Activated CD4-positive, alpha-beta T cell treated with anti-CD3 and anti-CD28 coated beads, Interleukin-2, amount 10 ng/mL, durations not matched to agents 7 days and 5 days (primary cell): ENCODE measurements at regions not wholly inside any gene's neighbourhood (a gene's known extent, or its start where the extent isn't known, plus 50 kb on each side); places are given as distances from the start of the nearest gene placed in this dataset.
"Not testable (repeated sequence)": the region's sequence is repeated elsewhere in the genome, so short reads cannot be mapped to it uniquely, and the experiment has no call there.

Source experiments
- CTCF ChIA-PET: fragments of 350-600 bp; sonication (Branson Sonifier 250); formaldehyde crosslinking; loops from one replicate; lab custom pipeline; 2021; ENCODE audit warnings: antibody characterized with exemption; lab: Charles Lee
- POLR2A ChIA-PET: fragments of 350-600 bp; sonication (Branson Sonifier 250); formaldehyde crosslinking; loops from one replicate; lab custom pipeline; 2021; ENCODE audit warnings: antibody characterized with exemption; lab: Charles Lee
- DNase-seq: peaks from one replicate; pipeline ENCODE4 v3.0.0-alpha.2; 2020
- H3K27ac Mint-ChIP-seq: one replicate; pipeline ENCODE4 v1.8.0; 2021; ENCODE audit warnings: mild to moderate bottlenecking, moderate library complexity, mixed read lengths
- H3K27me3 Mint-ChIP-seq: one replicate; pipeline ENCODE4 v1.8.0; 2021; ENCODE audit warnings: mixed read lengths
- H3K36me3 Mint-ChIP-seq: one replicate; pipeline ENCODE4 v1.8.0; 2021; ENCODE audit warnings: low read depth, mixed read lengths
- H3K4me1 Mint-ChIP-seq: one replicate; pipeline ENCODE4 v1.8.0; 2021; ENCODE audit warnings: mixed read lengths
- H3K4me3 Mint-ChIP-seq: one replicate; pipeline ENCODE4 v1.8.0; 2021; ENCODE audit warnings: mild to moderate bottlenecking, moderate library complexity, mixed read lengths
- H3K9me3 Mint-ChIP-seq: one replicate; pipeline ENCODE4 v1.8.0; 2021; ENCODE audit warnings: mixed read lengths

DNA sequence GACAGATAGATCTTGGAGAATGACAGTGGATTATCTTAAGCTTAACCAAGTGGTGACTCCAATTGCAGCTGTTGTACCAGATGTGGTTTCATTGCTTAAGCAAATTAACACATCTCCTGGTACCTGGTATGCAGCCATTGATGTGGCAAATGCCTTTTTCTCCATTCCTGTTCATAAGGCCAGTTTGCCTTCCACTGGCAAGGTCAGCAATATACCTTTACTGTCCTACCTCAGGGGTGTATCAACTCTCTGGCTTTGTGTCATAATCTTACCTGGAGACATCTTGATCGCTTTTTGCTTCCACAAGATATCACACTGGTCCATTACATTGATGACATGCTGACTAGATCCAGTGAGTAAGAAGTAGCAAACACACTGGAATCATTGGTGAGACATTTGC lies 86.3 kb upstream of the RANBP6 start:
- POLR2A ChIA-PET, H3K9me3 Mint-ChIP-seq, H3K4me3 Mint-ChIP-seq, H3K36me3 Mint-ChIP-seq, H3K4me1 Mint-ChIP-seq, DNase-seq, H3K27ac Mint-ChIP-seq, H3K27me3 Mint-ChIP-seq: not testable (repeated sequence)
- CTCF ChIA-PET, result interaction anchor here (1.4 kb wide), 1 partner anchor 16 kb away, joined by 5 read pairs; no protein-coding TSS in a partner anchor

DNA sequence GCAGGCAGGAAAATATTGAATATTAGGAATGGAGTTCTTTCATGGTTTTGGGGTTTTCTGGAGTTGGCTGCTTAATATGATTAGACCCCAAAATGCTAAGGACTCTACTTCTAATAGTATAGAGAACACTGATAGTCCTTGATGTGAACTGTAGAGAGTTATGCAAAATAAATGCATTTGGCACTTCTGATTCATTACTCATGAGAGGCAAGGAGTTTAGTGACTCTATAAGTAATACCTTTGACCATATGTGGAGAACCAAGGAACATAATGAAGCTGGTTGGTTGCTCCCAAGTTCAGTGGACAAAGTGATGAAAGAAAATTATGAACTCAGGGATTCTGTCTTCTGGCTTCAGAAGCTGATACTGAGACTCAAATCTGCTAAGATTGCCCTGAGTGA lies 83.9 kb upstream of the RANBP6 start:
- CTCF ChIA-PET, result interaction anchor here (1.5 kb wide), 1 partner anchor 12 kb away, joined by 3 read pairs; no protein-coding TSS in a partner anchor
- H3K4me3 Mint-ChIP-seq, H3K27ac Mint-ChIP-seq, H3K36me3 Mint-ChIP-seq, H3K27me3 Mint-ChIP-seq, H3K4me1 Mint-ChIP-seq, POLR2A ChIA-PET, H3K9me3 Mint-ChIP-seq, DNase-seq: not testable (repeated sequence)

DNA sequence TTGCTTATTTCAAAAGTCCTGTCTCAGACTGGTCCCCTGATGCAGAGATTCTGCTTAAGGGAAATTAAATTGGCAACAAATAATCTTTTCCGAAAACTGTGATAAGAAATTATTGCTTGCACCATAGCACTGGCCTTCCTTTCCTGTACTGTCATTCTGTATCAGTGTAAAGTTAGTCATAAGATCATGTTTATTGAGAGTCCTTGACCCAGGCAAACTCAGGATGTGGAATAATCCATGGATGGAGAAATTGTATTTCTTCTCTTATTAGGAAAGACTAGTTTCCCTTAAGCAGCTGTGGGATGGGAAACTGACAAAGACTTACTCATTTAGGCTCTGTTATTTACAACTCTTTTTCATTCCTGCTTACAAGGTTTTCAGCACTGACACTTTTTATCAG lies 83.0 kb upstream of the RANBP6 start:
- Mint-ChIP-seq H3K9me3 (no peaks in the 10 kb centered on the region), H3K27ac (no peak overlapping the region), H3K4me1 (no peaks in the 10 kb centered on the region), H3K36me3 (no peaks in the 10 kb centered on the region), H3K4me3 (no peak overlapping the region), H3K27me3 (peaks cover 5% of the 10 kb centered on the region)
- ChIA-PET POLR2A (no interaction called here), CTCF (no interaction called here)
- DNase-seq, result no peak

DNA sequence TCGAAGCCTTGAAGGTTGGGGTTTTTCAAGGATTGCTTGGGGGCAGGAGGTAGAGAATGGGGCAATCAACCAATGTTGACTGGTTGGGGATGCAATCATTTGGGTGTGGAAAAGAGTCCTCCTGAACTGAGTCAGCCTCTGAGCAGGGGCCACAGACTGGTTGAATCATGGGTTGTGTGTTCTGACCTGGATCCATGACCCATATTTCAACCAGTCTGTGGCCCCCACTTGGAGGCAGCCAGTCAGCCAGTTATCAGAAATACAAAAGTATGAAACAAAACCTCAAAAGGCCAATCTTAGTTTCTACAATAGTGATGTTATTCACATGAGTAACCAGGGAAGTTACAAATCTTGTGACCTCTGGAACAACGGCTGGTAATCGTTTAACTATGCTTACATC lies 81.4 kb upstream of the RANBP6 start:
- no peak for DNase-seq
- ChIA-PET CTCF (no interaction called here), POLR2A (no interaction called here)
- Mint-ChIP-seq H3K27ac (no peak overlapping the region), H3K9me3 (no peaks in the 10 kb centered on the region), H3K4me3 (no peak overlapping the region), H3K27me3 (peaks cover 11% of the 10 kb centered on the region), H3K36me3 (no peaks in the 10 kb centered on the region), H3K4me1 (no peaks in the 10 kb centered on the region)

DNA sequence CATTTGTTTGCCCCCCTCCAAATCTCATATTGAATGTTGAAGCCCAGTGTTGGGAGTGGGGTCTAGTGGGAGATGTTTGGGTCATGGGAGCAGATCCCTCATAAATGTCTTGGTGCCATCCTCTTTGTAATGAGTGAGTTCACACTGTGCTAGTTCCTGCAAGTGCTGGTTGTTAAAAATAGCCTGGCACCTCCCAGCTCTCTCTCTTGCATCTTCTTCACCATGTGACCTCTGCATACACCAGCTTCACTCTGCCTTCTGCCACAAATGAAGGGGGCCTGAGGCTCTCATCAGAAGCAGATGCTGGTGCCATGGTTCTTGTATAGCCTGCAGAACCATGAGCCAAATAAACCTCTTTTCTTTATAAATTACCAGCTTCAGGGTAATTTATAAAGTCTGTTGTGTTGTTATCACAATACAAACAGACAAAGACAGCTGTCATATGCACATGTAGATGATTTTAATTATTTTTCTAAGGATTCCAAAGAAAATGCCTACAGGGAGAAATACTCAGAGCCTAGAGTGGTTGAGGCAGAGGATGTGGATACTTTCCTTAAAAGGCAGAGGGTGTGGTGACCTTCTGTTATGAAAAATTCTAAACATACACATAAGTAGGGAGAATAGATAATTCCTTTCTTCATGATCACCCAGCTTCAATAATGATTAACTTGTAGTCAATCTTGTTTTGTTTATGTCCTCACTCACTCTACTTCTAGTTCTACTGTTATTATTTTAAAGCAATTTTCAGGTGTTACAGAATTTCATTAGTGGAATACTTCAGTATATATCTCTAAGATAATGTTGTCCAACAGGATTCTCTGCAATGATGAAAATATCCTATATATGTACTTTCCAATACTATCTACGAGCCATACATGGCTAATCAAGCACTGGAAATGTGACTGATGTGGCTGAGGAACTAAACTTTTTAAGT lies 75.1 kb upstream of the RANBP6 start:
- no peak for DNase-seq
- H3K9me3 Mint-ChIP-seq, result no peaks in the 10 kb centered on the region
- ChIA-PET CTCF (no interaction called here), POLR2A (no interaction called here)
- no peak overlapping the region for H3K4me3 Mint-ChIP-seq
- H3K27ac Mint-ChIP-seq, result no peak overlapping the region
- H3K27me3 Mint-ChIP-seq, result peaks cover 9% of the 10 kb centered on the region
- no peaks in the 10 kb centered on the region for H3K4me1 Mint-ChIP-seq
- H3K36me3 Mint-ChIP-seq, result no peaks in the 10 kb centered on the region

DNA sequence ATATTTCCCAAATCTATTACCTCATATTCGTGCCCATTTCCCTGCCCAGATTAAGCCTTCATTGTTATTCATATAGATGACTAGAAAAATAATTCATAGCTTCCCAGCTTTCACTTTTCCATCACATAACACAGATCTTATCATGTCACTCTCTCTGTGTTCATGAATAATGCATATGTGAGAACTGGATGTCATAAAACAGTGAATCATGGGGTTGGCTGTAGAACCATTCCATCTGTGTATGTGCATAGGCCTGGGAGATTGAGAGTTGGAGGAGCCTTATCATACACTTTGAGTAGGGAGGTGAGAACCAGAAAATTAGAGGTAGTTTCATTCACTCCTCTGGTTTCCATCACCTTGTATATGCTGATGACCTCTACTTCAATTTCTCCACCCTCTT lies 73.9 kb upstream of the RANBP6 start:
- H3K36me3 Mint-ChIP-seq, result no peaks in the 10 kb centered on the region
- H3K27me3 Mint-ChIP-seq, result peaks cover 13% of the 10 kb centered on the region
- DNase-seq, result no peak
- CTCF ChIA-PET, result no interaction called here
- H3K9me3 Mint-ChIP-seq, result no peaks in the 10 kb centered on the region
- no peaks in the 10 kb centered on the region for H3K4me1 Mint-ChIP-seq
- no peak overlapping the region for H3K27ac Mint-ChIP-seq
- POLR2A ChIA-PET, result no interaction called here
- H3K4me3 Mint-ChIP-seq, result no peak overlapping the region

DNA sequence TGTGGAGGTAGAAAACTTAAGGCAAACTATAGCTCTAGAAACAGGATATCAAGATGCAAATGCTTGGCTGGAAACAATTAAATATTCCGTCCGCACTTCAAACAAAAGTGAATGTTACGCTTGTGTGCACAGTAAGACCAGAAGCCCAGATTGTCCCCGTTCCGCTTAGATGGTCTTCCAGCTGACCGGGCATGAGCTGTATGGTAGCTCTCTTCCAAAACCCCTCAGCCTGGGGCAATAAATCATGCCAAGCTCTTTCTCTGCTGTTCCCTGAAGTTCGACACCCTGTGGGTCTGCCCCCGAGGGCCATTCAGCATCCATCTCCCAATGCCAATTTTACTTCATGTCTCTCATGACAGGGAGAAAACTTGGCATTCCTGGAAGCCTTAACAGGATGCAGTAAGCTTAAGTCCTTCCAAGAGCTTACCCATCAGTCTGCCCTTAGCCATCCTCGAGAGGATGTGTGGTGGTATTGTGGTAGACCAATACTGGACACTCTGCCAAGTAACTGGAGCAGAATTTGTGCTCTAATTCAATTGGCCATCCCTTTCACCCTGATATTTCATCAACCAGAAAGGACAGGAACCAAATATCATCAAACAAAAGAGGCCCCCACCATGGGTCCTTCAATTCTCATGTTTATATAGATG lies 70.7 kb upstream of the RANBP6 start:
- DNase-seq, result no peak
- POLR2A ChIA-PET, result no interaction called here
- peaks cover 4% of the 10 kb centered on the region for H3K27me3 Mint-ChIP-seq
- H3K36me3 Mint-ChIP-seq, result no peaks in the 10 kb centered on the region
- CTCF ChIA-PET, result interaction anchor here (0.9 to 1.2 kb wide), 2 partner anchors 15 to 16 kb away, joined by 4 to 5 read pairs; no protein-coding TSS in a partner anchor
- H3K4me1 Mint-ChIP-seq, result no peaks in the 10 kb centered on the region
- H3K4me3 Mint-ChIP-seq, result no peak overlapping the region
- no peaks in the 10 kb centered on the region for H3K9me3 Mint-ChIP-seq
- H3K27ac Mint-ChIP-seq, result no peak overlapping the region

DNA sequence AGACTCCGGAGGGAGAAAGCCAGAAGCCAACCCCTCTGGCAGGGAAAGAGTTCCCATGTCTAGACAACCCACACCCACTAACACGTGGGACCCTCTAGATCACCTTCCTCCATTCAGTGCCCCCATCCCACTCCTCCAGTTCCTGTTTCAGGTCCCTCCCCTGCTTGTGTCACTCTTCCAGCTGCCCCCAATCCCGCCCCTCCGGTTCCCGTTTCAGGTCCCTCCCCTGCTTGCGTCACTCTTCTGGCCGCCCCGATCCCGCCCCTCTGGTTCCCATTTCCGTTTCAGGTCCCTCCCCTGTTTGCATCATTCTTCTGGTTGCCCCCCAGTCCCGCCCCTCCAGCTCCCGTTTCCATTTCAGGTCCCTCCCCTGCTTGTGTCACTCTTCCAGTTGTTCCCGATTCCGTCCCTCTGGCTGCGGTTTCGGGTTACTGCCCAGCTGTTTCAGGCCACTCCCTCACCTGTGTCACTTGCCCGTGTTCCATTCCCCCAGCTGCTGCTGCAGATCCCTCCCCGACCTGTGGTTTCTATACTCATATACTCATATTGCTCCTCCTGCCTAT lies 64.8 kb upstream of the RANBP6 start:
- peaks cover 9% of the 10 kb centered on the region for H3K27me3 Mint-ChIP-seq
- peak overlapping the region; percentile 74 for H3K4me3 Mint-ChIP-seq
- H3K9me3 Mint-ChIP-seq, result no peaks in the 10 kb centered on the region
- ChIA-PET POLR2A (no interaction called here), CTCF (interaction anchor here (0.7 kb wide), 1 partner anchor 55 kb away, joined by 3 read pairs; no protein-coding TSS in a partner anchor)
- peak; percentile 61 for DNase-seq
- H3K4me1 Mint-ChIP-seq, result peaks cover 10% of the 10 kb centered on the region
- no peaks in the 10 kb centered on the region for H3K36me3 Mint-ChIP-seq
- peak overlapping the region; percentile 84 for H3K27ac Mint-ChIP-seq

DNA sequence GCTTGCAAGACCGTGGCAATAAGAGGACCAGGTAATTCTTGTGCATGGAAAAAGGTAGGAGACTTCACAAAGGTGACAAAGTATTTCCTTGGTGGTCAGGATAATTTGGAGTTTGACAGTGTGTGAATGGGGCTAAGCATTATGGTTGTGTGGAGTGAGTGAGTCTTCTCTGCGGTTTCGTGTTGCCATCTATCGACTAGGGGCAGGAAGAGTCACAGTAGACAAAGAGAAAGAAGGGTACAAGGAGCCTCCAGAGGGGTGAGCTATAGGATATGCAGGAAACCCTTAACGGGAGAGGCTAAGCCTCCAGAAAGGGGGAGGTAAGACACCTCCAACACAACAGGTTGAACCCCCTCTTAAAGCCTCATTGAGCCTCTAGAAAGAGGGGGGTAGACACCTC lies 64.0 kb upstream of the RANBP6 start:
- POLR2A ChIA-PET, result no interaction called here
- Mint-ChIP-seq H3K27ac (no peak overlapping the region), H3K36me3 (no peaks in the 10 kb centered on the region), H3K4me3 (peak overlapping the region; percentile 74), H3K27me3 (peaks cover 4% of the 10 kb centered on the region), H3K4me1 (peaks cover 10% of the 10 kb centered on the region), H3K9me3 (no peaks in the 10 kb centered on the region)
- DNase-seq, result no peak
- CTCF ChIA-PET, result no interaction called here

DNA sequence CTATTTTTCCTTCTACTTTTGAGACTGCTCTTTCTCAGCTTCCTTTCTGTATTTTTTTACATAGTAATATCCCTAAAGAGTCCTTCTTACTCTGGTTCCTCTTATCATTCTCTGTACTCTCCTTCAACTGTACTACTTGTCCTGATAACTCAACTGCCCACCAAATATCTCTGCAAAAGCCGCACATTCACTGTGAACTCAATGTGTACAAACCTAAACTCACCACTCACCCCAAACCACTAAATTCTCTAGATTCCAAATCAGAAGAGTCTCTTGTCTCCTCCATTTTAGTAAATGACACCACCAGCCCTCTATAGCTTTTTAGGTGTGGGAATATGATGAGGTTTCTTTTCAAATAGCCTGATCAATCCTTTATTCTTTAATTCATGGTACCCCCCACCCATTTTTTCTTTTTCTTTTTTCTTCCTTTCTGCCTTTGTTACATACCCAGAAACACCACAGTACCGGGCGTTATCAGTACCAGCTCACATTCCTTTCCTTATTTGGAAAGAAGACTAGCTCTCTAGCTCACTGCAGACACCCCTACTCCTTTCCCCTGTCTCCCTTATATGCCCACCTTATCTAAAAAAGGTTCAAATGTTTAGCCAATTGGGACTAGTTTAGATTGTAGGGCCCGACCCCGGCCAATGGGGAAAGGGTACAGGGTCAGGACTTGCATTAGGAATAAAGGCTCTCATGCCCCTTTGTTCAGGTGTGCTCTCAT lies 63.1 kb upstream of the RANBP6 start:
- DNase-seq, result no peak
- peaks cover 4% of the 10 kb centered on the region for H3K27me3 Mint-ChIP-seq
- H3K36me3 Mint-ChIP-seq, result no peaks in the 10 kb centered on the region
- H3K4me3 Mint-ChIP-seq, result no peak overlapping the region
- CTCF ChIA-PET, result no interaction called here
- peaks cover 10% of the 10 kb centered on the region for H3K4me1 Mint-ChIP-seq
- POLR2A ChIA-PET, result interaction anchor here (0.6 kb wide), 1 partner anchor 11 kb away, joined by 4 read pairs; no protein-coding TSS in a partner anchor
- no peaks in the 10 kb centered on the region for H3K9me3 Mint-ChIP-seq
- no peak overlapping the region for H3K27ac Mint-ChIP-seq

DNA sequence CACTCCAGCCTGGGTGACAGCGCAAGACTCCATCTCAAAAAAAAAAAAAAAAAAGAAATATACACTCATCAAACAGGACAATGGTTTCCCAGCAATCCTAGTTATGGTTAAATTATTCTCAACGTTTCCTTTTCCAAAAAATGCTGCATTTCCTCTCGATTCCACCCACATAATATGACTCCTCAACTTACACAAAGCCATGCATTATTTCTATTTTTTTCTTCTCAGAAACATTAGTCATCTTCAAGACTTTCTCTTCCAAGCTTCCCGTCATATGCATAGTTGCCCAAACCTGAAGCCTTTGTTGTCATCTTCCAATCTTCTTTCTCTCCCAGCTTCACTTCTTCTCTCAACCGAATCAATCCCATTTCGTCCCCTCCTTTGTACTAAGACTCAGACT lies 61.4 kb upstream of the RANBP6 start:
- Mint-ChIP-seq H3K4me1 (peaks cover 10% of the 10 kb centered on the region), H3K27ac (no peak overlapping the region), H3K9me3 (no peaks in the 10 kb centered on the region), H3K36me3 (peaks cover 1% of the 10 kb centered on the region), H3K27me3 (peaks cover 4% of the 10 kb centered on the region), H3K4me3 (no peak overlapping the region)
- CTCF ChIA-PET, result interaction anchor here (0.6 kb wide), 1 partner anchor 11 kb away, joined by 3 read pairs; no protein-coding TSS in a partner anchor
- POLR2A ChIA-PET, result no interaction called here
- DNase-seq, result no peak

DNA sequence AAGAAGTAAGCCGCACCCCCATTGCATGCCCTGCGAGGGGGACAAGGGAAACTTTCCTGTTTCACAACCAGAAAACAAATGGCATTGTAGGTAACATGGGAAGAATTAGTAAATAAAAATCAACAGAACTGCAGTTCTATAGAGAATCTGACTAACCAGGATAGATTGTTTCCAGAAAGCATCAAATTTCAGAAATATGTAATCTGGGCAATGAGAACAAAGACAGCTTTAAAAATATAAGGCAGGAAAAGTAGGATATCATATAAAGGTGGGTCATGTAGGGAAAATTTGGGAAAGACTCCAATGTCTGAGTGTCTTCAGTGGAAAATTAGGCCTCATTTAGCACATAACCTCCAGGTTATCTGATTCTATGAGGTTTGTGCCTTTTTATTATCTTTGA lies 58.3 kb upstream of the RANBP6 start:
- DNase-seq, result no peak
- Mint-ChIP-seq H3K27ac (no peak overlapping the region), H3K9me3 (peaks cover 6% of the 10 kb centered on the region), H3K27me3 (peaks cover 2% of the 10 kb centered on the region), H3K36me3 (peaks cover 7% of the 10 kb centered on the region), H3K4me1 (peaks cover 13% of the 10 kb centered on the region), H3K4me3 (no peak overlapping the region)
- CTCF ChIA-PET, result no interaction called here
- POLR2A ChIA-PET, result no interaction called here
